OCI-LY3 (cell line): ENCODE measurements at regions not wholly inside any gene's neighbourhood (a gene's known extent, or its start where the extent isn't known, plus 50 kb on each side); places are given as distances from the start of the nearest gene placed in this dataset.

Experiments
- CTCF ChIP-seq: fragments of 200-600, 300-600 bp; sonication (generic); IDR thresholded peaks from 2 replicates; pipeline ENCODE4 v1.5.1; 2014; ENCODE audit warnings: antibody characterized with exemption, low read length, low read depth
- EZH2phosphoT487 ChIP-seq: fragments of 200-600 bp; shearing (Covaris generic); IDR thresholded peaks from 2 replicates; pipeline ENCODE4 v1.6.1; 2018; ENCODE audit warnings: antibody characterized with exemption, mixed run types, low read depth

GRCh38 chr4:32022071-32022470 lies 1301.9 kb downstream of the PCDH7 start:
- no peak for TF ChIP-seq CTCF
- TF ChIP-seq EZH2phosphoT487, result no peak
